Muscle of leg (tissue), 3 donors: ENCODE measurements at regions not wholly inside any gene's neighbourhood (a gene's known extent, or its start where the extent isn't known, plus 50 kb on each side); places are given as distances from the start of the nearest gene placed in this dataset.

ENCODE experiments used
- DNase-seq: peaks from one replicate; pipeline ENCODE4 v3.0.0; 2013
- H3K27ac ChIP-seq: one replicate; pipeline ENCODE4 v1.5.1; 2013; ENCODE audit warnings: mild to moderate bottlenecking, low read length, control low read depth
- H3K27me3 ChIP-seq: one replicate; pipeline ENCODE4 v1.6.1; 2013; ENCODE audit warnings: low read length; ENCODE audit not compliant: control insufficient read depth, insufficient read depth
- H3K36me3 ChIP-seq: one replicate; pipeline ENCODE4 v1.6.1; 2013; ENCODE audit warnings: low read length; ENCODE audit not compliant: control insufficient read depth, insufficient read depth
- H3K4me1 ChIP-seq: one replicate; pipeline ENCODE4 v1.6.1; 2013; ENCODE audit warnings: low read length; ENCODE audit not compliant: control insufficient read depth, insufficient read depth
- H3K4me3 ChIP-seq: one replicate; pipeline ENCODE4 v1.5.1; 2013; ENCODE audit warnings: low read length, control low read depth
- H3K9me3 ChIP-seq: replicated peaks from 2 replicates; pipeline ENCODE4 v1.6.1; 2013; ENCODE audit warnings: low read depth, low read length; ENCODE audit not compliant: control insufficient read depth
- WGBS: methylation state at CpG from one replicate; pipeline ENCODE4 v1.1.5; 2013; ENCODE audit warnings: missing lambda C conversion rate; ENCODE audit not compliant: insufficient coverage; 5-methylcytosine and 5-hydroxymethylcytosine counted together

- WGBS, result no CpG with 5 or more reads among the region's 2 CpGs
- H3K4me1 ChIP-seq, result no peaks in the 10 kb centered on the region
Measured at GRCh38 chr21:24278711-24279110, 1328.6 kb downstream of the MRPL39 start.

GRCh38 chr21:24276204-24276603 is 1331.1 kb downstream of the MRPL39 start:
- Histone ChIP-seq H3K9me3 (no peaks in the 10 kb centered on the region), H3K27me3 (no peaks in the 10 kb centered on the region), H3K36me3 (no peaks in the 10 kb centered on the region), H3K27ac (no peak overlapping the region), H3K4me3 (no peak overlapping the region), H3K4me1 (no peaks in the 10 kb centered on the region)
- DNase-seq, result no peak

More at GRCh38 chr21:24278711-24279110, 1328.6 kb downstream of the MRPL39 start:
- H3K27ac ChIP-seq, result no peak overlapping the region
- DNase-seq, result no peak
- H3K27me3 ChIP-seq, result no peaks in the 10 kb centered on the region
- H3K4me3 ChIP-seq, result no peak overlapping the region
- no peaks in the 10 kb centered on the region for H3K36me3 ChIP-seq
- no peaks in the 10 kb centered on the region for H3K9me3 ChIP-seq

- WGBS, result no CpG with 5 or more reads among the region's 1 CpG
Measured at GRCh38 chr21:24275616-24276015, 1331.7 kb downstream of the MRPL39 start.

GRCh38 chr21:24272521-24272938 is 1334.8 kb downstream of the MRPL39 start:
- DNase-seq, result no peak
- Histone ChIP-seq H3K36me3 (no peaks in the 10 kb centered on the region), H3K4me3 (no peak overlapping the region), H3K4me1 (no peaks in the 10 kb centered on the region), H3K27me3 (no peaks in the 10 kb centered on the region), H3K9me3 (no peaks in the 10 kb centered on the region), H3K27ac (no peak overlapping the region)
- whole genome bisulfite sequencing, result 88% methylated on average over 3 of the region's 4 CpGs

More at GRCh38 chr21:24275616-24276015, 1331.7 kb downstream of the MRPL39 start:
- Histone ChIP-seq H3K27ac (no peak overlapping the region), H3K27me3 (no peaks in the 10 kb centered on the region), H3K4me1 (no peaks in the 10 kb centered on the region), H3K4me3 (no peak overlapping the region), H3K9me3 (no peaks in the 10 kb centered on the region), H3K36me3 (no peaks in the 10 kb centered on the region)
- no peak for DNase-seq

GRCh38 chr21:24265987-24266386 is 1341.3 kb downstream of the MRPL39 start:
- Histone ChIP-seq H3K4me1 (no peaks in the 10 kb centered on the region), H3K36me3 (no peaks in the 10 kb centered on the region), H3K27ac (no peak overlapping the region), H3K27me3 (no peaks in the 10 kb centered on the region), H3K4me3 (no peak overlapping the region), H3K9me3 (no peaks in the 10 kb centered on the region)
- WGBS, result no CpG with 5 or more reads among the region's 1 CpG
- no peak for DNase-seq

- no peaks in the 10 kb centered on the region for H3K27me3 ChIP-seq
- H3K4me1 ChIP-seq, result no peaks in the 10 kb centered on the region
- H3K27ac ChIP-seq, result no peak overlapping the region
- H3K4me3 ChIP-seq, result no peak overlapping the region
- WGBS, result no CpG with 5 or more reads among the region's 3 CpGs
- H3K36me3 ChIP-seq, result no peaks in the 10 kb centered on the region
- no peak for DNase-seq
- no peaks in the 10 kb centered on the region for H3K9me3 ChIP-seq
Measured at GRCh38 chr21:24260751-24261150, 1346.5 kb downstream of the MRPL39 start.

GRCh38 chr21:24259241-24259640 is 1348.0 kb downstream of the MRPL39 start:
- Histone ChIP-seq H3K36me3 (no peaks in the 10 kb centered on the region), H3K9me3 (no peaks in the 10 kb centered on the region), H3K27me3 (no peaks in the 10 kb centered on the region), H3K4me3 (no peak overlapping the region), H3K4me1 (no peaks in the 10 kb centered on the region), H3K27ac (no peak overlapping the region)
- WGBS, result no CpG with 5 or more reads among the region's 1 CpG
- no peak for DNase-seq

GRCh38 chr21:24255591-24255990 is 1351.7 kb downstream of the MRPL39 start:
- WGBS, result no CpG with 5 or more reads among the region's 3 CpGs
- no peak for DNase-seq
- Histone ChIP-seq H3K27me3 (no peaks in the 10 kb centered on the region), H3K4me1 (no peaks in the 10 kb centered on the region), H3K4me3 (no peak overlapping the region), H3K36me3 (no peaks in the 10 kb centered on the region), H3K9me3 (no peaks in the 10 kb centered on the region), H3K27ac (no peak overlapping the region)

GRCh38 chr21:24225431-24225830 is 1381.8 kb downstream of the MRPL39 start:
- no peaks in the 10 kb centered on the region for H3K4me1 ChIP-seq
- H3K27ac ChIP-seq, result no peak overlapping the region
- no peak for DNase-seq
- WGBS, result no CpG with 5 or more reads among the region's 1 CpG
- no peaks in the 10 kb centered on the region for H3K9me3 ChIP-seq
- no peaks in the 10 kb centered on the region for H3K36me3 ChIP-seq
- H3K4me3 ChIP-seq, result no peak overlapping the region
- H3K27me3 ChIP-seq, result no peaks in the 10 kb centered on the region

- Histone ChIP-seq H3K4me1 (no peaks in the 10 kb centered on the region), H3K9me3 (no peaks in the 10 kb centered on the region), H3K27me3 (no peaks in the 10 kb centered on the region), H3K4me3 (no peak overlapping the region), H3K27ac (no peak overlapping the region), H3K36me3 (no peaks in the 10 kb centered on the region)
- WGBS, result 92% methylated on average over 3 of the region's 4 CpGs
- no peak for DNase-seq
Measured at GRCh38 chr21:24224422-24224821, 1382.9 kb downstream of the MRPL39 start.

GRCh38 chr21:24223624-24224023 is 1383.7 kb downstream of the MRPL39 start:
- no peaks in the 10 kb centered on the region for H3K4me1 ChIP-seq
- WGBS, result 39% methylated on average over 2 of the region's 2 CpGs
- DNase-seq, result peak; percentile 9
- no peak overlapping the region for H3K27ac ChIP-seq
- no peak overlapping the region for H3K4me3 ChIP-seq
- H3K9me3 ChIP-seq, result no peaks in the 10 kb centered on the region
- H3K36me3 ChIP-seq, result no peaks in the 10 kb centered on the region
- no peaks in the 10 kb centered on the region for H3K27me3 ChIP-seq
